Fibroblast of lung (primary cell): ENCODE measurements at regions not wholly inside any gene's neighbourhood (a gene's known extent, or its start where the extent isn't known, plus 50 kb on each side); places are given as distances from the start of the nearest gene placed in this dataset.
"Not testable (repeated sequence)": the region's sequence is repeated elsewhere in the genome, so short reads cannot be mapped to it uniquely, and the experiment has no call there.

ENCODE experiments used
- DNase-seq, 2 donors: peaks; one replicate each; pipeline versions ENCODE4 v3.0.0 to v3.0.0-alpha.2; 2010; ENCODE audit warnings: low read depth in 2 of 2
- H2AFZ ChIP-seq: 2 replicates; pipeline ENCODE4 v1.5.1; 2012; ENCODE audit warnings: low read length, control low read depth, inconsistent platforms
- H3K27ac ChIP-seq: 2 replicates; pipeline ENCODE4 v1.5.1; 2011; ENCODE audit warnings: low read length, control low read depth; ENCODE audit not compliant: insufficient read depth
- H3K27me3 ChIP-seq: 2 replicates; pipeline ENCODE4 v1.5.1; 2011; ENCODE audit warnings: mild to moderate bottlenecking, low read length; ENCODE audit not compliant: control insufficient read depth, insufficient read depth
- H3K36me3 ChIP-seq: 2 replicates; pipeline ENCODE4 v1.5.1; 2011; ENCODE audit warnings: low read length; ENCODE audit not compliant: control insufficient read depth, insufficient read depth
- H3K4me1 ChIP-seq: 2 replicates; pipeline ENCODE4 v1.5.1; 2011; ENCODE audit warnings: low read length; ENCODE audit not compliant: control insufficient read depth, insufficient read depth; ENCODE audit errors: extremely low read depth
- H3K4me2 ChIP-seq: 2 replicates; pipeline ENCODE4 v1.5.1; 2011; ENCODE audit warnings: low read length, control low read depth; ENCODE audit not compliant: insufficient read depth; ENCODE audit errors: extremely low read depth
- H3K4me3 ChIP-seq, 4 experiments: fragments of 200-600 bp in 1 of 4; sonication (generic) in 1 of 4; replicated peaks in 1 of 4; 2 replicates each; pipeline ENCODE4 v1.5.1; 2011 to 2016; ENCODE audit warnings: low read length in 4 of 4, low read depth in 3 of 4, mild to moderate bottlenecking in 3 of 4, control low read depth in 2 of 4, inconsistent platforms in 1 of 4, mixed read lengths in 1 of 4; ENCODE audit not compliant: insufficient read depth in 1 of 4; ENCODE audit errors: control extremely low read depth in 1 of 4
- H3K79me2 ChIP-seq: 2 replicates; pipeline ENCODE4 v1.5.1; 2012; ENCODE audit warnings: mild to moderate bottlenecking, low read length, inconsistent platforms; ENCODE audit not compliant: control insufficient read depth, insufficient read depth
- H3K9ac ChIP-seq: 2 replicates; pipeline ENCODE4 v1.5.1; 2011; ENCODE audit warnings: mild to moderate bottlenecking, low read length, control low read depth; ENCODE audit not compliant: insufficient read depth
- H3K9me3 ChIP-seq: 2 replicates; pipeline ENCODE4 v1.5.1; 2012; ENCODE audit warnings: low read depth, low read length; ENCODE audit not compliant: control insufficient read depth, insufficient read depth
- H4K20me1 ChIP-seq: 2 replicates; pipeline ENCODE4 v1.5.1; 2011; ENCODE audit warnings: low read length; ENCODE audit not compliant: control insufficient read depth, insufficient read depth; ENCODE audit errors: extremely low read depth
- EZH2 ChIP-seq: IDR thresholded peaks from 2 replicates; pipeline ENCODE4 v1.5.1; 2012; ENCODE audit warnings: low read length, control low read depth, mild to moderate bottlenecking; ENCODE audit errors: missing control alignments
- TF ChIP-seq, protein P1 (sequence below), 2 donors: IDR thresholded peaks in 1 of 2; conservative IDR thresholded peaks in 1 of 2; 1 replicate in 1 of 2; 2 replicates in 1 of 2; pipeline ENCODE4 v1.5.1; 2011 to 2012; ENCODE audit warnings: low read length in 2 of 2, control low read depth in 1 of 2, inconsistent platforms in 1 of 2, low read depth in 1 of 2, mild to moderate bottlenecking in 1 of 2

DNA sequence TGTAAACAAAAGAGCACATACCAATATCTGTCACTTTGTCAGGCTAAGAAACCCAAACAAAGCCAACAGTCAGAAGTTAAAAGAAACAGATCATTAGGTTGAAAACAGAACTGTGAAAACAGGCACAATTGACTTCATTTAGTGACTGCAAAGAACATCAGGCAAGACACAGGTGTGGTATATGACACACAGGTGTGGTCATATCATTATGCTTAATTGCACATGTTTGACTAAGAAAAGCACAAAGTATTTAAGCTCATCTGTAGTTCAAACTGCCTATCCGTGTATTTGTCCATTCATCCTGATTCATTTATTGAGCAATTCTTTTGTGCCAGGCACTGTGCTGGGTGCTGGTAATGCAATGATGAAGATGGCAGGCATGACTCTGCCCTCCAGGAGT is 150.7 kb downstream of the DEFB131A start:
- TF ChIP-seq, protein P1, sequence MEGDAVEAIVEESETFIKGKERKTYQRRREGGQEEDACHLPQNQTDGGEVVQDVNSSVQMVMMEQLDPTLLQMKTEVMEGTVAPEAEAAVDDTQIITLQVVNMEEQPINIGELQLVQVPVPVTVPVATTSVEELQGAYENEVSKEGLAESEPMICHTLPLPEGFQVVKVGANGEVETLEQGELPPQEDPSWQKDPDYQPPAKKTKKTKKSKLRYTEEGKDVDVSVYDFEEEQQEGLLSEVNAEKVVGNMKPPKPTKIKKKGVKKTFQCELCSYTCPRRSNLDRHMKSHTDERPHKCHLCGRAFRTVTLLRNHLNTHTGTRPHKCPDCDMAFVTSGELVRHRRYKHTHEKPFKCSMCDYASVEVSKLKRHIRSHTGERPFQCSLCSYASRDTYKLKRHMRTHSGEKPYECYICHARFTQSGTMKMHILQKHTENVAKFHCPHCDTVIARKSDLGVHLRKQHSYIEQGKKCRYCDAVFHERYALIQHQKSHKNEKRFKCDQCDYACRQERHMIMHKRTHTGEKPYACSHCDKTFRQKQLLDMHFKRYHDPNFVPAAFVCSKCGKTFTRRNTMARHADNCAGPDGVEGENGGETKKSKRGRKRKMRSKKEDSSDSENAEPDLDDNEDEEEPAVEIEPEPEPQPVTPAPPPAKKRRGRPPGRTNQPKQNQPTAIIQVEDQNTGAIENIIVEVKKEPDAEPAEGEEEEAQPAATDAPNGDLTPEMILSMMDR (conservative IDR thresholded peaks at IDR 0.05 in 1 of 2, IDR thresholded peaks at IDR 0.05 in 1 of 2; ENCODE audit: low read depth in 1 of 2, low read length in 2 of 2) = no peak
- no peak for TF ChIP-seq EZH2
- Histone ChIP-seq H3K9ac (no peak overlapping the region), H3K79me2 (no peaks in the 10 kb centered on the region), H3K4me3 (no peak overlapping the region), H3K4me1 (no peaks in the 10 kb centered on the region), H3K4me2 (no peak overlapping the region), H3K9me3 (no peaks in the 10 kb centered on the region), H3K36me3 (no peaks in the 10 kb centered on the region), H2AFZ (no peak overlapping the region), H3K27me3 (no peaks in the 10 kb centered on the region), H3K27ac (no peak overlapping the region), H4K20me1 (no peaks in the 10 kb centered on the region)
- no peak for DNase-seq

- not testable (repeated sequence) for H3K27ac ChIP-seq, H3K27me3 ChIP-seq, H3K36me3 ChIP-seq, H3K9me3 ChIP-seq, H3K4me1 ChIP-seq, H3K9ac ChIP-seq, DNase-seq, H3K4me3 ChIP-seq, H3K79me2 ChIP-seq, H3K4me2 ChIP-seq, H2AFZ ChIP-seq, H4K20me1 ChIP-seq
Measured at GRCh38 chr4:9595531-9595930, 151.3 kb downstream of the DEFB131A start.

- Histone ChIP-seq H4K20me1 (no peaks in the 10 kb centered on the region), H3K27me3 (no peaks in the 10 kb centered on the region), H2AFZ (no peak overlapping the region), H3K4me1 (no peaks in the 10 kb centered on the region), H3K27ac (no peak overlapping the region), H3K36me3 (no peaks in the 10 kb centered on the region), H3K79me2 (no peaks in the 10 kb centered on the region), H3K9ac (no peak overlapping the region), H3K9me3 (no peaks in the 10 kb centered on the region), H3K4me3 (no peak overlapping the region), H3K4me2 (no peak overlapping the region)
- TF ChIP-seq EZH2 = no peak
- TF ChIP-seq, protein P1 (conservative IDR thresholded peaks at IDR 0.05 in 1 of 2, IDR thresholded peaks at IDR 0.05 in 1 of 2; ENCODE audit: low read depth in 1 of 2, low read length in 2 of 2) = no peak
- DNase-seq = no peak
Measured at GRCh38 chr4:9599266-9599665, 155.1 kb downstream of the DEFB131A start.

- no peak for DNase-seq
- H3K9me3 ChIP-seq = no peaks in the 10 kb centered on the region
- no peaks in the 10 kb centered on the region for H3K27me3 ChIP-seq
- TF ChIP-seq, protein P1 (conservative IDR thresholded peaks at IDR 0.05 in 1 of 2, IDR thresholded peaks at IDR 0.05 in 1 of 2; ENCODE audit: low read depth in 1 of 2, low read length in 2 of 2) = no peak
- TF ChIP-seq EZH2 = no peak
- no peaks in the 10 kb centered on the region for H3K4me1 ChIP-seq
- H3K4me2 ChIP-seq = no peak overlapping the region
- H3K4me3 ChIP-seq = no peak overlapping the region
- H3K27ac ChIP-seq = no peak overlapping the region
- H4K20me1 ChIP-seq = no peaks in the 10 kb centered on the region
- no peaks in the 10 kb centered on the region for H3K79me2 ChIP-seq
- H3K36me3 ChIP-seq = no peaks in the 10 kb centered on the region
- no peak overlapping the region for H2AFZ ChIP-seq
- H3K9ac ChIP-seq = no peak overlapping the region
Measured at GRCh38 chr4:9600246-9600645, 156.0 kb downstream of the DEFB131A start.
